Activated gamma-delta T cell treated with Interleukin-2 at 50 U/mL for 16 hours (primary cell): ENCODE measurements at regions not wholly inside any gene's neighbourhood (a gene's known extent, or its start where the extent isn't known, plus 50 kb on each side); places are given as distances from the start of the nearest gene placed in this dataset.

ENCODE experiments used
- DNase-seq: peaks from one replicate; pipeline ENCODE4 v3.0.0-alpha.2; 2020

DNA sequence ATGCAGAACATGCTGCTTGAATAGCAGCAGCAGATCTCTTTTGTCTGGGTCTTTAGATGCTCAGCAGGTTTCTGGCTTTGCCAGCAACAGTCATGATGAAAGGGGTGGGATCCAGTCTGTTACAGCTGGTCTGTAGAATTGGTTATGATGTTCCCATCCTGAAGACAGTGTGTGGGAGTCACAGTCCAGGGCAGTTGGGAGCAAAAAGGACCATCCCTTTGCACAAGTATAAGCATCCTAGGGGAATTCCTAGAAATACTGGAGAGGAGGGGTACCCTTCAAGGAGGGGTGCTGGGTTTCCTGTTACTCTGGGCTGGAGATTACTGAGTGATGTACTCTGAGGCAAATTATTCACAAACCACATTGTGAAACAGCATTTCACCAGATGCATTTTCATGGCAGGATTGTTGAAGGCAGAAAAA, 119.9 kb upstream of the RND3 start:
- no peak for DNase-seq

DNA sequence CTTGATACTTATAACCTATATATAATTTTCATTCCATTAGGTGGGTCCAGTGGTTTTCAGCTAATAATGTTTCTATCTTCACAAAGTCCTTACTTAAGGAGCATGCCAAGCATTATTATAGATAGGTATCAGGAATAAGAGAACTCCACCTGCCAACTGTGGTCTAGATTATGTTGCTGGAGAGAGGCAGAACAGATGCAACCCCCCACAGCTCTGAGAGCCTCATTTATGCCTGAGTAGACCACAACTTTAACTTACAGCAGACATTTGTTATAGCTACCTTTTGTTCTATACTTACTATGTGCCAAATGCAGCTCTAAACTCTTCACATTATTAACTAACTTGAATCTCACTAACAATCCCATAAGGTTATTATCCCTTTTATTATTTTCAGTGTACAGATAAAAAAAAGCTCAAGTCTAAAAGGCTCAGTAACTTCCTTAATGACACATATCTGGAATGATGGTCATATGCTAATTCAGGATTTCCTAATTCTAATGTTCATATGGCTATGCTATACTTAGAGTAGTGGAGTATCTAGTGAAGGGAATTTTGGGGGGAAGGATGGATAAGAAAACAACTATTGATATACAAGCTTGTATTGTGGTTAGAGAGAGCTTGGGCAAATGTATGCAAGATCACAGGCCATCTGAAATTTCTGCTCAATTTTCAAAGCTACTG, 119.1 kb upstream of the RND3 start:
- no peak for DNase-seq

DNA sequence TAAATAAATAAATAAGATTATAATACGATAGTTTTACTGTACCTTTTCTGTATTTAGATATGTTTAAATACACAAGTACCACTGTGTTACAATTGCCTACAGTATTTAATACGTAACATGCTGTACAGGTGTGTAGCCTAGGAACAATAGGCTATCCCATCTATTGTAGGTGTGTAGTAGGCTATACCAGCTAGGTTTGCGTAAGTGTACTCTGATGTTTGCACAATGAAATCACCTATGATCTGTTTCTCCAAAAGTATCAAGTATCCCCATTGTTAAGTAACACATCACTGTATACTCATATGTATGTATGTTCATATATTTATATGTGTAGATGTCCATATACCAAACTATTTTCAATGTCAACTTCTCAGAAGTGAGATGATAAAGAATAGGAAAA, 118.2 kb upstream of the RND3 start:
- DNase-seq = no peak

DNA sequence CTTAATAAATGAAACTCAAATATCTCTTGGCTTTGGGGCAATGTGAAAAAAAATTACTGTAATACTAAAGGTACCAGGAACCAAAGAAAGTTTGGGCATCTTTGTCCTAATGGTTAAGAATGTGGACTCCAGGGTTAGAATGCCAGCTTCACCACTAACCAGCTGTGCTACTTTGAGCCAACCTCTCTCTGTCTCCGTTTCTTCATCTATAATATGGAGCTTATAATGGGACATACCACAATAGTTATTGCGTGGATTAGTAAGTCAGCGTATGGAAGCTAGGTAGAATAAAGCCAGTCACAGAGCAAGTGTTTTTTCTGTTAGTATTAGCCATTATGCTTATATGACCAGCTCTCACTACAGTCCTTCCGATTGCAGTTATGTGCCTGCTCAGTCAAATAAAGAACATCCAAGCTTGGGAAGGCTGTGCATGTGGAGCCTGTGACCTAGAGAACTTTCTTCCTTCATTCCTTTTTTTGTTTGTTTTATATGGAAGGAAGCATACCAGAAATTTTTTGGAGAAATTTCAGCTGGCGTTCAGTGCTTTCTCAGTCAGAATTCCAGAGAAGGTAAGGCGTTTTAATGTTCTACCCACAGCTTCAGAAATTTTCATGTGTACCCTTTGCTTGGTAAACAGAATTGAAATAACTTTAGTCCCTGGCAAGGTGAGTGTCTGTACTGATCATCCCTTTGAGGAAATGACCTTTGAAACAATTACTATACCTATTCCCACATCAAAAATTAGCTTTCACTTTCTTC, 114.0 kb upstream of the RND3 start:
- no peak for DNase-seq

DNA sequence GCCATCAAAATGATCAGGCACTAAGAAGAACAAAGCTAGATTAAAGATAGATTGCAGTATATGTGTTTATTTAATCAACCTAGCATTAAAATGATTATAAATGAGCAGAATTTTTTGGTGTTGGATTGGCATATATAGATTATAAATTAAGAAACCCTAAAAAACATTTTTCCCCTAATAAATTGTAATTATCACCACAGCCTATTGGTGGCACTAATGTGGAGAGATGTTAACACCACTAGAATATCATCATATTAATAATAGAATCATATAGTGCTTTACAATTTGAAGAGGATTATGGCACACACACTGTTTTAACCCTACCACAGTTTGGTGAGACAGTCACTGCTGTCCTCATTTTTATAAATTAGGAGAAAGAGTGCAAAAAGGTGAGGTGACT, 112.4 kb upstream of the RND3 start:
- DNase-seq = no peak

DNA sequence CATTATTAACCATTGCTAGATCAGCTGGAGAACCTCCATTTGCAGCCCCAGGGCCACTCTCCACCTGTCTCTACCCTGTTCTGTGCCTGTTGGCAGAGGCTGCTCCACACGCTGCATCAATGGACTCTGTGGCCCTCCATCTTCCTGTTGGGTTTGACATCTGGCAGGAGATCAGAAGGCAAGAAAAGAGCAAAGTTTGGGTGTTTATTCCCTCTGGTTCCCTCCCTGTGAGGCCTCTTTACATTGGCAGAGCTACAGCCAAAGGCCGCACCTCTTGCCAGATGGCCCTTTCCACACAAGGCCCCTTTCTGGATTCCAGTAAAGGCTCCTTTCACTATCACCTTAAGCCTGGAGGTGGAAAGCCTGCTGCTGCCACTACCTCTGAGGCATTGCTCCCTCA, 110.9 kb upstream of the RND3 start:
- no peak for DNase-seq

DNA sequence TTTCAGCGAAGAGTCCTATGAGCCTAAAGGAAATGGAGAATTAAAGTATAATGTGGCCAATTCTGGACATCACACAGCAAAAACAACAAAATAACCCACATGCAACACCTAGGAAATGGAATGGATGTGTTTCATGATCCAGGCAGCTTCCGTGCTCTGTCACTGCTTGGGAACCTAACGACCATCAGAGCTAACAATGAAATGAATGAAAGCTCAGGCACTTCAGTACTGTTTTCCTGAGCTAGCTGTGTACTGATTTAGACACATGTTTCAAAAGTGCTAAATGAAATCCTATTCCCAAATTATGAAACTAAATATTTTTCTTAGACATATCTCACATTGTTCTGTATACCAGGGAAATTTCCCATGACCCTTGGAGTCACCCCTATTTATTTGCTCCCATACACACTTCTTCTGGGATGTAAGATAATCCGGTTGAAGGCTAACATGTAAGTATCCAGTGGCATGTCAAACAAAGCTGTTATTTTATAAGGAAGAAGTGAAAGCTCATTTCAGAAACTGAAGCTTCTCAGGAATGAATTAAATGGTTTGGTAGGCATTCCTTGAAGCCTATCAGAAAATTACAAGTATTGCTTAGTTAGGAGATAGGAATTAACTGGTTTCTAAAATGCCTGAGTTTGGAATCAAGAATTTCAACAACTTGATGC, 108.5 kb upstream of the RND3 start:
- no peak for DNase-seq

DNA sequence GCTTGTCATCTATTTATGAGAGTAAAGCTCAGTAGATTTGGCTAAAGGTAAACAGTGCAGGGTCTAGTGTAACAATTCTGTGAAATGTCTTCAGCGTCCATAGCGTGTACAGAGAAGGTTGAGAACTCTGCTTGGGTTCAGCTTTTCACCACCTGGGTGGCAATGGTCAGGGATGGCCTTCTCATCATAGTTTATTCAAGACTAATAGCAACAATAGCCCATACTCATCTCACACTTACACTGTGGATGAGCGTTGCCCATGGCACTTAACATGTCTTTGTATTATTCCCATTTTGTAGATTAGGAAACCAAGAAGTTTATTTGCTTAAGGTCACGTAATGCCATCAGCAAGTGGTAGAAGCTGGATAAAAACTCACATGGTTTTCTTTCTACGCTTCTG, 106.8 kb upstream of the RND3 start:
- DNase-seq = no peak

DNA sequence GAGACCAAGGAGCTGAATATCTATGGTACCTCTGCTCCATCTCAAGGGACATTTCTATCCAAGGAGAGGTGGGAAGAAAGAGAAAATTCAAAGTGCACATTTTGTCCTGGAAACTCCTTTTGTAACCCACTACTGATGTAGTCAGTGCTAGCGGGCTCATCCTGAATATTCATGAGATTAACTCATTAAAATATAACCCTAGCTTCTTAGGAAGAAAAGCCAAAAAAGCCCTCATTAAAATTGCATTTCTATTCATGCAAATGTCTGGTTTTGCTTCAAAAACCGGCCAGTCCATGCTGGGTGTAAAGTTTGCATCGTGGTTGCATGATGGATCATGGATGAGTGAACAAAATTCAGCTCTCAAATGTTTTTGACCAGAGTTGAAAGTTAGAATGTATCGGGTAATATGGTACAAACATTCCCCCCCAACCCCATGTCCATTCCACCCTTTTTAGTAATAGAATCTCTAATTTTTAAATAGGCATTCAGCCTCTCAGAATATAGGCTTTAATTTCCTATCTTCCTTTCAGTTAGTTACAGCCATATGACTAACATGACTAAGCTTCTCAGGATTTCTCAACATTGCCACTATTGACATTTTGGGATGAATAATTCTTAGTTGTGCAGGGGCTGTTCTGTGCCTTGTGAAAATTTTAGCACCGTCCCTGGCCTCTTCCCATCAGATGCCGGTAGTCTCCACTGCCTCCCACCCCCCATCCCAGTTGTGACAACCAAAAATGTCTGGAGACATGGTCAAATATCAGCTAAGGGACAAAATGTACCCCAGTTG, 104.2 kb upstream of the RND3 start:
- no peak for DNase-seq

DNA sequence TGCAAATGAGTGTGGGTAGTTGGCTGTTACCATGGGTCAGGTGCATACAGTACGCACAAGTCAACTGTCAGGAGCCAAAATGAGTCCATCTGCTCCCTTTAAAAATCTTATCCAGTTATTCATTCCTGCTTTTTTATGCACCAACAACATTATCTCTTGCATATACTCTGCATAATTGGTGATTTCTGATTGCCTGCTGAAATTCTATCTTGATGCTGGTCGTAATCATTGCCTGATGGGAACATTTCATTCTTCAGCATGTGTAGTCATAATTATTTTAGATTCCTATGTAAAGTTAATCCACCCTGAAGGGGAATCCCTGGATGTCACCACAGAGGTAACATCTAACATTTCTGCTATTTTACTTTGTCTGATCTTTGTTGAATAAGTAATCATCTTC, 102.2 kb upstream of the RND3 start:
- no peak for DNase-seq

DNA sequence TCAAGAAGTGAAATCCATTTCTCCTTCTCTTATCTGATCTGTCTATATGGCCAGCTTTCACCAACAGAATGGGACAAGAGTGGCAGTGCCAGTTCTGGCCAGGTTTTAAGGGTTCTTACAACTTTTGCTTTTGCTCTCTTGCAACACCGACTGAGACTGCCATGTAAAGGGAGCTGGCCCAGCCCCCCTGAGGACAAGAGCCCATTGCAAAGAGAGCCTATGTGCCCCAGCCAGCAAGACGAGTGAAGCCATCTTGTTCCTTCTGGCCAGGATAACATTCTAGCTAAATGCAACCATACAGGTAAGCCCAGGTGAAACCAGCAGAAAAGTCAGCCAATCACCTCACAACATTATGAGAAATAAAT, 101.0 kb upstream of the RND3 start:
- DNase-seq = no peak

DNA sequence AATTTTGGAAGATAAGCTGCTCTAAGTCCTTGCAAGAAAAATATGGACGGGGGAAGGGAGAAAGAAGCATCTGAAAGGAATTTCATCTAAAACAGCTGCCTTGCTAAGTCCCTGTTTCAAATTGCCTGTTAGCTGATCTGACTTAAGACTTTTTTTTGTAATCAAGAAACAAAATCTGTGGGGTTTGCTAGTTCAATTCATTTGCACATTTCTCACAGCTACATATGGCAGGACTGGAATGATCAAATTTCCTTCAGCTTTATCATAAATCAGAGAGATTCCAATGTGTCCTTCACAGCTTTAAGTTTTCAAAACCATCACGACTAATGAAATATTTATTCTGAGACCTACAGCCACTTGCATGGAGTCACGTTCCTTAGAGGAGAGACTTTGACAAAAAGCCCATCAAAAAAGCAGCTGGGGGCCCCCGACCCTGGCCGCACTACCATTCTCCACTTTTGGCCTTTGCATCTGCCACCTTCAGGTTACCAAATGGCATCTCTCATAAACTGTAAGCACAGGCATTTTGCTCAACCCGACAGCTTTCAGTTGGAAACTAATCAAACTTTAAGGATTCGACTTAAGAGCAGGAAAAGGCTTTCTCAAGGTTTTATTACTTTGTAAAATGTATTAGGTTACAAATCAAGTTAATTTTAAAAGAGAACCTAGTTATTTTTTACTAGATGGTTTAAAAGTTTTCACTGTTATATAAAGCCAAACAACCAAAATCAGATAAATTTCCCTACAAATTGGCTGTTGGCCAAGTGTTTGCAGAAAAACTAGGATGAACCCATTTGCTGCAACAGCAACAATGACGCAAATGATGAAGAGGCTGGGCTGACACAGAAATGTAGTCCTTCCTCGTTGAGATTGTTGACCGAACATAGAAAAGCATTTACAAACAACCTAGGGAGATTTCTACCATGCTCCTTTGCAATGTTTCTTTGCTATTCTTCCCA, 100.4 kb upstream of the RND3 start:
- DNase-seq = no peak

DNA sequence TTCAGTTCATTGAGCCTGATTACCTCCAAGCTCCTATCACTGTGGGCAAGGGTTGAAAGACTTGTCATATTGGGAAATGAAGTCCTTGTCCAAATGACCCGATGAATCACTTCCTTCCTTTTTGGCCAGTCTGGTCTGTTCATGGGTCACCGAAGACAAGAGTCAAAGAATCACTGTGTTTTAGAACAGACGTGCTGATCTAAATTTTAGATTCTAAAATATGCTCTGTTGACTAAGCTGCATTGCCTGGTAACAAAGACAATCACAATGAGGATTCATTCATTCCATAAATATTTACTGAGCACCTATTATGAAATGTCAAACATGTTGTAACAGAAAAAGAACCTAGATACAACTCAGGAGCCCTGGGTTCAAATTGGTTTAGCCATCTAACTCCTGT, 99.4 kb upstream of the RND3 start:
- no peak for DNase-seq

DNA sequence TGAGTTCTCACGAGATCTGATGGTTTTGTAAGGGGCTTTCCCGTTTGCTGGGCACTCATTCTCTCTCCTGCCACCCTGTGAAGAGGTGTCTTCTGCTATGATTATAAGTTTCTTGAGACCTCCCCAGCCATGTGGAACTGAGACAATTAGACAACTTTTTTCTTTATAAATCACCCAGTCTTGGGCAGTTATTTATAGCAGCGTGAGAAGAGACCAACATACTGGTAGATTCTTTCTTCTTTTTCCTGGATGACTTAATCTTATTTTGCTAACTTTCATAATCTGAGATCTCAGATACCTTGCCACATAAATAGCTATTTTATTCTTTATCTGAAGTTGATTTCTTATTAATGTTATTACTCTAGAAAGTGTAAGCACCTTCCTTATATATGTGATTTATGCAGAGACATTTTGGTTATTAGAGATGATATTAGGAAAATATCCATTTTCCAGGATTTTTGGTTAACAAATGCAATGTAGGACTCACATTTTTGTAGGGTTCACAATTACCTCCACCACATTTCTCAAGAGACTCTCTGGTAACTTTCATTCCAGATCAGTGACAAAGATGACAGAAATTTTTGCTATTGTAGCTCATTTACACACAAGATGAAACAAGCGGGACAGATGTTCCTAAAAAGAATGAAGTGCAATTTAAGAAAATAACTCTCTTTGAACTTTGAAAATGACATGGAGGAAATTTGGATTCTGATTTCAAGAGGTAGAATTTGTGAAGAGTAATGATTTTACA, 97.9 kb upstream of the RND3 start:
- no peak for DNase-seq

DNA sequence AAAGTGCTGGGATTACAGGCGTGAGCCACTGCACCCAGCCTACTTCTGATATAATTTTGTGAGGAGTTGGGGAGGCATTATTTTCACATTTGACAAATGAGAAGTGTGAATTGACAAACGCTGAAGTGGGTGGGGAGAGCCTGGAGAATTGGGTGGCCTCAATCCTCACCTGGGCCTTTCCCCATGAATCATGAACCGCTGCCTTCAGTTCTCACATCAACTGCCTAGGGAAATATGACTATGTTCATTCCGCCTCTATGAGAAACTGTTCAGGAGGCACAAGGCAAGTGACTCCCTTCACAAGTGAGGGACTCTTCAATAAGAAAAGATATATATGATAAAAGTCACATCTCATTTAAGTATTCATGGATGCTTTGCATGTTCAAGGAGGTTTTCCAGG, 96.6 kb upstream of the RND3 start:
- no peak for DNase-seq

DNA sequence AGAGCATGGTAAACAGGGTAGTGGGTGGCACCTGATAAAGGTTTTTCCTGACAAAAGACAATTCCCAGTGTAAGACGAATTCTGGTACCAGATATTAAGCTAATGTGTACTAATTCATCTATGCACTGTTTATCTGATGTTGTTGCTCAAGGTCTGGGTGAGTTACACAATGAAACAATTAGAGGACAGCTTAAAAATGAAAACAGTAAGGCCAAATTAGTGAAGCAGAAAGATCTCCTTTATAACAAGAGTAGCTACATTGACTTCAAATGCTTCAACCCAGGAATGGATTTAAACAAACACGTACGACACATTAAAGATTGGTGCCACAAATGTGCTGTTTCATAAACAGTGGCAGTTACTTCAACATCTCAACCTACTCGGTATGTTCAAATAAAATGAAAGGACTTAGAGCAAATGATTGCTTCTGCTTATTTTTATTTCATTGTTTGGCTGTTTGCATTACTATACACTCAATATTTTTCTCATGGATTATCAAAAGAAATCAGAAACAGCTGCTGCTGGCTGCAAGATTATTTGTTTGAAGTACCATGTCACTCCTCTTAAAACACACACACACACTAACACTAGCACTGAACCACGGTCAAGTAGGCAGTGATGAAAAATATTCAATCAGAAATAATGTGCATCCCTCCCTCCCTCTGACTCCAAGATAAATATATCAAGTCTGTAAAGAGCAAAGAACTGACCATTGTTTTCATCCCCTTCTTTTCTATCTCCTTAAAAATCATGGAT, 94.4 kb upstream of the RND3 start:
- no peak for DNase-seq

DNA sequence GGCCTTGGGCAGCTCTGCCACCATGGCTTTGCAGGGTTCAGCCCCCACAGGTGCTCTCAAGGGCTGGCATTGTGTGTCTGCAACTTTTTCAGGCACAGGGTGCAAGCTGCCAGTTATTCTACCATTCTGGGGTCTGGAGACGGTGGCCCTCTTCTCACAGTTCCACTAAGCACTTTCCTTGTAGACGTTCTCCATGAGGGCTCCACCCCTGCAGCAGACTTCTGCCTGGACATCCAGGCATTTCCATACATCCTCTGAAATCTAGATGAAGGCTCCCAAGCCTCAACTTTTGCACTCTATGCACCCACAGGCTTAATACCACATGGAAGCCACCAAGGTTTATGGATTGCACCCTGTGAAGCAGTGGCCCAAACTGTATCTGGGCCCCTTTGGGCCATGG, 91.0 kb upstream of the RND3 start:
- no peak for DNase-seq

DNA sequence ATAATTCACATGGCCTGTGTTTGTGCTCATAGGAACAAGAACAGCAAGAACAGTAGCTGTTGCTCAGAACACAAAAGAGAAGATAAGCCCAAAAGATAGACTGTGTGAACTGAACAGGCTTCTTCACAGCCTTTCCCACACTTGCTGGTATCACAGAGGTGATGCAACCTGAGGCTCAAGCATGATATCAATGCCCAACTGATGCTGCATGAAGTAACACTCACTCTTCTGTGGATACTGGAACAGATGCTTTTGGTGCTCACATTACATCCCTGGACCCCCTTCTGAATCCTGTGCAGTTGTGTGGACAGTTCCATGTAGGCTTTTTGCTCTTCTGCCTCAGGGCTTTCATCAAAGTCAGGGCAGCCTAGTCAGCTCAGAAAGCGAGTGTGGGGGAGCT, 88.4 kb upstream of the RND3 start:
- DNase-seq = no peak

DNA sequence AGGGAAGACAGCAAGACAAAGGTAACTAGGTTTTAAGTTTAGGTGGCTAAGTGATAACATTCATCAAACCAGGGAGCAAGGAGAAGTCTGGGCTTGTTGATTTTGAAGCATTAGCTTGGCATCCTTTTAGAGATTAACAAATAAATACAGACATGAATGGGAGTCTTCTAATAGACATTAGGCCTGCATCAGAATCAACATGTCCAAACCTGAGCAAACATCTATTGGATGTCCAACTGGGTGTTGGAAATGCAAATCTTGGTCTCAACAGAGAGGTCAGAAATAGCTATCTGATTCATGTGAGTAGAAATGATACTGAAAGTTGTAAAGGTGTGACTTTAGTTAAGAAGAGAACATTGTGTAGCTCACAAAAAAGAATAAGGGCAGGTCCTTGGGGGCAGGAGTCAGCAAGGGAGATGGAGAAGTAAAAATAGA, 85.5 kb upstream of the RND3 start:
- no peak for DNase-seq

DNA sequence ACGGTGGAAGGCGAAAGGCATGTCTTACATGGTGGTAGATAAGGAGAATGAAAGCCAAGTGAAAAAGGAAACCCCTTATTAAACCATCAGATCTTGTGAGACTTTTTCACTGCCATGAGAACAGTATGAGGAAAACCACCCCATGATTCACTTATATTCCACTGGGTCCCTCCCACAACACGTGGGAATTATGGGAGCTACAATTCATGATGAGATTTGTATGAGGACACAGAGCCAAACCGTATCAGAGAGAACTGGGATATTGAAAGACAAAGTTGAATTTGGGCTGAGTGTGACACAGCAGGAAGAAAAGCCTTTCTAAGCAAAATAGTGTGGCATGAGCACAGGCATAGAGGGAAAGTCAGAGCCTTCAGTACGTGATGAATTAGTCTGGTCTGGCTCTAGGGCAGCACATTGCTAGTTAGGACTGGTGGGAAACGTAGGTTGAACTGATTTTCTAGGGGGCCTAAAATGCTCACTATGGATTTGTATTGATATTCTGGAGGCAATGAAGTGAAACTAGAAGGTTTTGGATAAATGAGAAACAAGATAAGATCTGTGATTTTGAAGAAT, 84.8 kb upstream of the RND3 start:
- DNase-seq = no peak
